Thoracic aorta (tissue), 2 donors: ENCODE measurements at regions not wholly inside any gene's neighbourhood (a gene's known extent, or its start where the extent isn't known, plus 50 kb on each side); places are given as distances from the start of the nearest gene placed in this dataset.
A peak's percentile ranks its signal among the peaks of the same experiment; 100 is the strongest.

Source experiments
- ATAC-seq: fragments of 150-250 bp; one replicate; pipeline ENCODE4 v1.8.0; 2017; ENCODE audit warnings: low read depth; ENCODE audit not compliant: insufficient number of reproducible peaks, low FRiP score
- DNase-seq: peaks from one replicate; pipeline ENCODE4 v3.0.0-alpha.2; 2020; ENCODE audit warnings: low spot score
- H3K27ac ChIP-seq, 2 donors: fragments of 200-600 bp; sonication (generic); 1 replicate in 1 of 2; 2 replicates in 1 of 2; pipeline ENCODE4 v1.5.1; 2016; ENCODE audit warnings: mild to moderate bottlenecking in 2 of 2, moderate library complexity in 2 of 2
- H3K27me3 ChIP-seq: fragments of 200-600 bp; sonication (generic); replicated peaks from 2 replicates; pipeline ENCODE4 v1.6.0; 2016; ENCODE audit warnings: mild to moderate bottlenecking; ENCODE audit not compliant: insufficient read depth
- H3K36me3 ChIP-seq: fragments of 200-600 bp; sonication (generic); one replicate; pipeline ENCODE4 v1.5.1; 2016
- H3K4me1 ChIP-seq, 2 donors: fragments of 200-600 bp; sonication (generic); 1 replicate in 1 of 2; 2 replicates in 1 of 2; pipeline versions ENCODE4 v1.5.1 to v1.6.0; 2016; ENCODE audit warnings: low read depth in 2 of 2, mild to moderate bottlenecking in 1 of 2; ENCODE audit not compliant: control insufficient read depth in 1 of 2
- H3K4me3 ChIP-seq: fragments of 200-600 bp; sonication (generic); 2 replicates; pipeline ENCODE4 v1.5.1; 2016; ENCODE audit warnings: mild to moderate bottlenecking
- H3K9me3 ChIP-seq: fragments of 200-600 bp; sonication (generic); 2 replicates; pipeline ENCODE4 v1.5.1; 2016
- TF ChIP-seq, protein P1 (sequence below): fragments of 200-600 bp; sonication (generic); IDR thresholded peaks from one replicate; pipeline ENCODE4 v1.5.1; 2019; ENCODE audit warnings: antibody characterized with exemption

- no peak for ATAC-seq
- Histone ChIP-seq H3K4me3 (no peak overlapping the region), H3K27ac (peak overlapping the region in 1 of 2 donors; percentile 40), H3K4me1 (peaks cover 0 to 10% of the 10 kb centered on the region in 2 donors), H3K9me3 (no peaks in the 10 kb centered on the region), H3K27me3 (no peaks in the 10 kb centered on the region), H3K36me3 (no peaks in the 10 kb centered on the region)
- TF ChIP-seq, protein P1, sequence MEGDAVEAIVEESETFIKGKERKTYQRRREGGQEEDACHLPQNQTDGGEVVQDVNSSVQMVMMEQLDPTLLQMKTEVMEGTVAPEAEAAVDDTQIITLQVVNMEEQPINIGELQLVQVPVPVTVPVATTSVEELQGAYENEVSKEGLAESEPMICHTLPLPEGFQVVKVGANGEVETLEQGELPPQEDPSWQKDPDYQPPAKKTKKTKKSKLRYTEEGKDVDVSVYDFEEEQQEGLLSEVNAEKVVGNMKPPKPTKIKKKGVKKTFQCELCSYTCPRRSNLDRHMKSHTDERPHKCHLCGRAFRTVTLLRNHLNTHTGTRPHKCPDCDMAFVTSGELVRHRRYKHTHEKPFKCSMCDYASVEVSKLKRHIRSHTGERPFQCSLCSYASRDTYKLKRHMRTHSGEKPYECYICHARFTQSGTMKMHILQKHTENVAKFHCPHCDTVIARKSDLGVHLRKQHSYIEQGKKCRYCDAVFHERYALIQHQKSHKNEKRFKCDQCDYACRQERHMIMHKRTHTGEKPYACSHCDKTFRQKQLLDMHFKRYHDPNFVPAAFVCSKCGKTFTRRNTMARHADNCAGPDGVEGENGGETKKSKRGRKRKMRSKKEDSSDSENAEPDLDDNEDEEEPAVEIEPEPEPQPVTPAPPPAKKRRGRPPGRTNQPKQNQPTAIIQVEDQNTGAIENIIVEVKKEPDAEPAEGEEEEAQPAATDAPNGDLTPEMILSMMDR, result no peak
- no peak for DNase-seq
Measured at GRCh38 chr7:118615-119391, 73.6 kb upstream of the FAM20C start.

- DNase-seq (no peak), ATAC-seq (no peak)
- H3K4me1 ChIP-seq, result peaks cover 0 to 10% of the 10 kb centered on the region in 2 donors
- H3K9me3 ChIP-seq, result no peaks in the 10 kb centered on the region
- no peaks in the 10 kb centered on the region for H3K27me3 ChIP-seq
- TF ChIP-seq, protein P1, result no peak
- H3K4me3 ChIP-seq, result no peak overlapping the region
- H3K36me3 ChIP-seq, result no peaks in the 10 kb centered on the region
- peak overlapping the region in 1 of 2 donors; percentile 40 for H3K27ac ChIP-seq
Measured at GRCh38 chr7:119392-120163, 72.8 kb upstream of the FAM20C start.

DNA sequence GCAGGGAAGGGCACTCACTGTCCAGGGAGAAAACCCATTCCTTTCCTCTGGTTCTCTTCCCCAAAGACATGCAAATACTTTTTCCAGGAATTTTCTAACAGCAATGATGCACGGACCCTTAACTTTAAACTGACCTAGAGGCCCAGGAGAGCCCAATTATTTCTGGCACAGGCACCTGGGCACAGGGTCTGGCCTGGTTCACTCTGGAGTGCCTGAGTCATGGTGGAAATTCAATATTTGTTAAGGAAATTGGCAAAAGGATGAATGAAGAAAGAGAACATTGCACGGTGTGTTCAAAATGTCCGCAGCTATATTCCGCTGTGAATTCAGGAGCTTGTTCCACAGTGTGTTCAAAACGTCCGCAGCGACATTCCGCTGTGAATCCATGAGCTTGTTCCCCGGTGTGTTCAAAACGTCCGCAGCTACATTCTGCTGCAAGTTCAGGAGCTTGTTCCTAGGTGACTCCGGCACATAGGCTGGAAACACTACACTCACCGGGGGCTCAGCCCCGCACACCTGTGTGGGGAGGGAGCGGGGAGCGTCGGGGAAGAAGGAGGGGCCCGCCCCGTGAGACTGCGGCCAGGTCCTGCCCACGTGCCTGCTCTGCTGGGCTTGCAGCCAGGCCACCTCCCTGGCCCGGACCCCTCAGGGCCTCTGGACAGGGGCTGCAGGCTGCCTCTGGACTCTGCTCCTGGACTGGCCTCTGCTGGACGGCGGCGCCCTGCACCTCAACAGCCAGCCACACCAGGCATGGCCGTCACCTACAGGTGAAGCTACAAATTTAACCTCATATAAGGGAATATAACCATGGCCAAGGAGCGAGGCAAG is 72.0 kb upstream of the FAM20C start:
- H3K27ac ChIP-seq, result peak overlapping the region in 1 of 2 donors; percentile 40
- H3K4me3 ChIP-seq, result no peak overlapping the region
- H3K36me3 ChIP-seq, result no peaks in the 10 kb centered on the region
- DNase-seq, result no peak
- peaks cover 0 to 7% of the 10 kb centered on the region in 2 donors for H3K4me1 ChIP-seq
- ATAC-seq, result no peak
- no peaks in the 10 kb centered on the region for H3K27me3 ChIP-seq
- TF ChIP-seq, protein P1, result no peak
- no peaks in the 10 kb centered on the region for H3K9me3 ChIP-seq

DNA sequence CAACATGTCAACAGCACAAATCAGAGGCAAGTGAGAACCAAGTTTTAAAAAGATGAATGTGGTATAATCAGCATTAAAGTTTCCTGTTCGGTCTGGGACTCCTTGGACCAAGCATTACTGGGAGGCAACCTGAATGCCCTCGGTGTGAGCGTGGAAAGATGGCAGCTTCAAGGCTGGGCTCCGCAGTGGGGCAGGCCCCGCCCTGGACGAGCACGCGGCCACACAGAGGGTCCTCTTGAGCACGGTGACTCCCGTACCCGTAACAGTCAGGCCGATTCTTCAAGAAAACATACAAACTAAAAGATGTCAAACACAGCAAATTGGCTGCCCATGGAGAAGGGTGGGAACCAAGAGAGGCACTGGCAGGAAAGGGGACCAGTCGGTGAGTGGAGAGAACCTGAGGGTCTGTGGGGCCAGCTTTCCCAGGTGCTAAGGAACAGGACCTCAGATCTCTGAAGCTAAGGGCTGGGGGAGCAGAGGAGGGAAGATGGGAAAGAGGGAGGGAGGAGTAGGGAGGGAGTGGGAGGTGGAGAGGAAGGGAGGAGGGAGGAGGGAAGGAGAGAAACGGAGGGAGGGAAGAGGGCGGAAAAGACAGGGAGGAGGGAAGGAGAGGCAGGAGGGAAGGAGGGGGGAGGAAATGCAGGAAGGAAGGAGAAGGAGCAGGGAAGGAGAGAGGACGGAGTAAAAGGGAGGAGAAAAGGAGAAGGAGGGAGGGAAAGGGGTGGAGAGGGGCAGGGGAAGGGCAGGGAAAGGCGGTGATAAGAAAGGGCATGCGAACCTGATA is 71.2 kb upstream of the FAM20C start:
- Histone ChIP-seq H3K4me3 (no peak overlapping the region), H3K4me1 (no peaks in the 10 kb centered on the region), H3K36me3 (no peaks in the 10 kb centered on the region), H3K27me3 (no peaks in the 10 kb centered on the region), H3K9me3 (no peaks in the 10 kb centered on the region), H3K27ac (no peak overlapping the region)
- DNase-seq (no peak), ATAC-seq (no peak)
- TF ChIP-seq, protein P1, result no peak
